Stimulated activated CD8-positive, alpha-beta memory T cell treated with anti-CD3 and anti-CD28 coated beads, Interleukin-7, amount 100 ng/mL, for 24 hours (primary cell): ENCODE measurements at regions not wholly inside any gene's neighbourhood (a gene's known extent, or its start where the extent isn't known, plus 50 kb on each side); places are given as distances from the start of the nearest gene placed in this dataset.
A peak's percentile ranks its signal among the peaks of the same experiment; 100 is the strongest.

Experiments
- DNase-seq: peaks from one replicate; pipeline ENCODE4 v3.0.0-alpha.2; 2020; ENCODE audit warnings: low read depth

- DNase-seq: no peak
Observed at GRCh38 chr13:29955137-29955650, 104.8 kb upstream of the UBL3 start.

GRCh38 chr13:29954082-29955028, 103.9 kb upstream of the UBL3 start:
- no peak for DNase-seq

GRCh38 chr13:29953542-29953941, 103.1 kb upstream of the UBL3 start:
- no peak for DNase-seq

- no peak for DNase-seq
Observed at GRCh38 chr13:29952245-29952644, 101.8 kb upstream of the UBL3 start.

GRCh38 chr13:29948791-29949190, 98.4 kb upstream of the UBL3 start:
- DNase-seq: no peak

- DNase-seq: no peak
Observed at GRCh38 chr13:29948244-29948643, 97.8 kb upstream of the UBL3 start.

- no peak for DNase-seq
Observed at GRCh38 chr13:29947839-29948238, 97.4 kb upstream of the UBL3 start.

GRCh38 chr13:29946093-29946492, 95.7 kb upstream of the UBL3 start:
- DNase-seq: no peak

GRCh38 chr13:29943686-29944085, 93.3 kb upstream of the UBL3 start:
- no peak for DNase-seq

- no peak for DNase-seq
Observed at GRCh38 chr13:29943273-29943672, 92.9 kb upstream of the UBL3 start.

- no peak for DNase-seq
Observed at GRCh38 chr13:29940715-29941114, 90.3 kb upstream of the UBL3 start.

- DNase-seq: no peak
Observed at GRCh38 chr13:29939158-29939557, 88.7 kb upstream of the UBL3 start.

- DNase-seq: no peak
Observed at GRCh38 chr13:29937841-29938240, 87.4 kb upstream of the UBL3 start.

- DNase-seq: no peak
Observed at GRCh38 chr13:29937379-29937778, 87.0 kb upstream of the UBL3 start.

GRCh38 chr13:29936956-29937355, 86.5 kb upstream of the UBL3 start:
- no peak for DNase-seq

GRCh38 chr13:29936051-29936813, 85.8 kb upstream of the UBL3 start:
- no peak for DNase-seq

- DNase-seq: peak; percentile 35
Observed at GRCh38 chr13:29935309-29935981, 85.0 kb upstream of the UBL3 start.

GRCh38 chr13:29934531-29935308, 84.3 kb upstream of the UBL3 start:
- no peak for DNase-seq

- DNase-seq: no peak
Observed at GRCh38 chr13:29933401-29933800, 83.0 kb upstream of the UBL3 start.

GRCh38 chr13:29931696-29932095, 81.3 kb upstream of the UBL3 start:
- no peak for DNase-seq

- no peak for DNase-seq
Observed at GRCh38 chr13:29929062-29929847, 78.8 kb upstream of the UBL3 start.
